Activated CD8-positive, alpha-beta T cell treated with anti-CD3 and anti-CD28 coated beads, Interleukin-2, amount 10 ng/mL, durations not matched to agents 7 days and 5 days (primary cell): ENCODE measurements at regions not wholly inside any gene's neighbourhood (a gene's known extent, or its start where the extent isn't known, plus 50 kb on each side); places are given as distances from the start of the nearest gene placed in this dataset.

Experiments
- ATAC-seq: fragments of 150-1000 bp; cut with Tn5 transposase; one replicate; pipeline ENCODE4 v1.10.0; 2021; ENCODE audit warnings: moderate library complexity
- CTCF ChIA-PET: fragments of 350-600 bp; sonication (Branson Sonifier 250); formaldehyde crosslinking; loops from one replicate; lab custom pipeline; 2021; ENCODE audit warnings: antibody characterized with exemption; lab: Charles Lee
- POLR2A ChIA-PET: fragments of 350-600 bp; sonication (Branson Sonifier 250); formaldehyde crosslinking; loops from one replicate; lab custom pipeline; 2021; ENCODE audit warnings: antibody characterized with exemption; lab: Charles Lee
- DNase-seq: peaks from one replicate; pipeline ENCODE4 v3.0.0-alpha.2; 2020
- H3K27ac Mint-ChIP-seq: one replicate; pipeline ENCODE4 v1.8.0; 2021; ENCODE audit warnings: mild to moderate bottlenecking, mixed read lengths
- H3K27me3 Mint-ChIP-seq: one replicate; pipeline ENCODE4 v1.8.0; 2021; ENCODE audit warnings: low read depth, mixed read lengths
- H3K36me3 Mint-ChIP-seq: one replicate; pipeline ENCODE4 v1.8.0; 2021; ENCODE audit warnings: low read depth, mixed read lengths
- H3K4me1 Mint-ChIP-seq: one replicate; pipeline ENCODE4 v1.8.0; 2021; ENCODE audit warnings: low read depth, mixed read lengths
- H3K4me3 Mint-ChIP-seq: one replicate; pipeline ENCODE4 v1.8.0; 2021; ENCODE audit warnings: mild to moderate bottlenecking, mixed read lengths
- H3K9me3 Mint-ChIP-seq: one replicate; pipeline ENCODE4 v1.8.0; 2022; ENCODE audit warnings: mixed read lengths; ENCODE audit not compliant: insufficient read depth

DNA sequence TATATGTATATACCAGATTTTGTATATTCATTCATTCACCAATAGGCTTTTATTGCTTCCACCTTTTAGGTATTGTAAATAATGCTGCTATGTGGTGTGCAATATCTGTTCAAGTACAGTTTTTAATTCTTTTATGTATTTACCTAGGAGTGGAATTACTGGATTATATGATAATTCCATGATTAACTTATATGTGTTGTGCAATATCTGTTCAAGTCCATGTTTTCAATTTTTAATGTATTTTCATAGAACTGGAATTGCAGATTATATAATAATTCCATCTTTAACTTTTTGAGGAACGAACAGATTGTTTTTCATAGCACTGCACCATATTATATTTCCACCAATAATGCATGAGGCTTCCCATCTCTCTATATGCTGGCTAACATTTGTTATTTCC, 50.6 kb upstream of the L3MBTL4 start:
- Mint-ChIP-seq H3K4me1 (no peaks in the 10 kb centered on the region), H3K27me3 (no peaks in the 10 kb centered on the region), H3K36me3 (no peaks in the 10 kb centered on the region), H3K27ac (no peak overlapping the region), H3K4me3 (no peak overlapping the region), H3K9me3 (peaks cover 11% of the 10 kb centered on the region)
- no peak for DNase-seq
- ChIA-PET CTCF (no interaction called here), POLR2A (no interaction called here)
- no peak for ATAC-seq

- ATAC-seq (no peak), DNase-seq (no peak)
- ChIA-PET POLR2A (no interaction called here), CTCF (no interaction called here)
- peaks cover 3% of the 10 kb centered on the region for H3K9me3 Mint-ChIP-seq
- no peaks in the 10 kb centered on the region for H3K4me1 Mint-ChIP-seq
- no peaks in the 10 kb centered on the region for H3K27me3 Mint-ChIP-seq
- no peak overlapping the region for H3K27ac Mint-ChIP-seq
- no peaks in the 10 kb centered on the region for H3K36me3 Mint-ChIP-seq
- H3K4me3 Mint-ChIP-seq = no peak overlapping the region
These were observed 61.5 kb upstream of the L3MBTL4 start for GRCh38 chr18:6476190-6476589.

GRCh38 chr18:6476880-6477279, 62.2 kb upstream of the L3MBTL4 start:
- Mint-ChIP-seq H3K36me3 (no peaks in the 10 kb centered on the region), H3K4me1 (no peaks in the 10 kb centered on the region), H3K4me3 (no peak overlapping the region), H3K9me3 (peaks cover 3% of the 10 kb centered on the region), H3K27me3 (no peaks in the 10 kb centered on the region), H3K27ac (no peak overlapping the region)
- DNase-seq (no peak), ATAC-seq (no peak)
- POLR2A ChIA-PET = no interaction called here
- CTCF ChIA-PET = no interaction called here

DNA sequence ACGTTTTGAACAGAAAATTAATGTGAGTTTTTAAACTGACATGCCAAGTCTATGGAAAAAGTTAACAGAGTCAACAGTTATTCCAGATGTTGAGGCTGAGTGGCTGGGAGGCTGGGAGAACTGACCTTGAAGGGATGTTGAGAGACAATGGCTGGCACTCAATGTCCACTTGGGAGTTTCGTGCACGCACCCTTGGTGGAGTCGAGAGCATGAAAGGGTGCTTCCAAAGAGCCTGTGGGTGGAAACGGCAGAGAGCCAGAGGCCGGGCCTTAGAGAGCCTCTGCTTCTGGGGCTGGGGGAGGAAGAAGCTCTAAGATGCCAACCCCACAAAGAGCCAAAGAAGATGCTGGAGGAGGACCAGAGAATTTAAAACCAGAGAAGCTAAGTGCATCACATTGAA, 63.4 kb upstream of the L3MBTL4 start:
- POLR2A ChIA-PET = no interaction called here
- ATAC-seq (no peak), DNase-seq (no peak)
- CTCF ChIA-PET = no interaction called here
- Mint-ChIP-seq H3K4me3 (no peak overlapping the region), H3K27me3 (no peaks in the 10 kb centered on the region), H3K4me1 (no peaks in the 10 kb centered on the region), H3K27ac (no peak overlapping the region), H3K9me3 (no peaks in the 10 kb centered on the region), H3K36me3 (no peaks in the 10 kb centered on the region)

DNA sequence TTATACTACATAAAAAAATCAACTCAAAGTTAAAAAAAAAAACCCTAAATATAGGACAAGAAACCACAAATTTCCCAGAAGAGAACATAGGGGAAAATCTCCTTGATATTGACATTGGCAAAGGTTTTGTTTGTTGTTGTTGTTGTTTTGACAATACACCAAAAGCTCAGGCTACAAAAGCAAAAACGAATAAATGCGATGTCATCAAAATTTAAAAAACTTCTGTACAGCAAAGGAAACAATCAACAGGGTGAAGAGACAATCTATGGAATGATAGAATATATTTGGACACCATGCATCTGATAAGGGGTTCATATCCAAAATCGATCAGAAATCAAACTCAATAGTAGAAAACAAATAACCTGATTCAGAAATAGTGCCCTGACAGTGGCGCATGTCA, 65.0 kb upstream of the L3MBTL4 start:
- Mint-ChIP-seq H3K36me3 (no peaks in the 10 kb centered on the region), H3K27me3 (no peaks in the 10 kb centered on the region), H3K27ac (no peak overlapping the region), H3K4me3 (no peak overlapping the region), H3K4me1 (no peaks in the 10 kb centered on the region), H3K9me3 (no peaks in the 10 kb centered on the region)
- DNase-seq (no peak), ATAC-seq (no peak)
- ChIA-PET POLR2A (no interaction called here), CTCF (no interaction called here)

- POLR2A ChIA-PET = no interaction called here
- Mint-ChIP-seq H3K4me1 (no peaks in the 10 kb centered on the region), H3K27ac (no peak overlapping the region), H3K9me3 (no peaks in the 10 kb centered on the region), H3K36me3 (no peaks in the 10 kb centered on the region), H3K27me3 (no peaks in the 10 kb centered on the region), H3K4me3 (no peak overlapping the region)
- CTCF ChIA-PET = no interaction called here
- no peak for ATAC-seq
- DNase-seq = no peak
These were observed 67.7 kb upstream of the L3MBTL4 start for GRCh38 chr18:6482198-6482977.

GRCh38 chr18:6484659-6485058, 69.9 kb upstream of the L3MBTL4 start:
- Mint-ChIP-seq H3K4me1 (no peaks in the 10 kb centered on the region), H3K27ac (no peak overlapping the region), H3K27me3 (no peaks in the 10 kb centered on the region), H3K9me3 (no peaks in the 10 kb centered on the region), H3K4me3 (no peak overlapping the region), H3K36me3 (no peaks in the 10 kb centered on the region)
- ATAC-seq = no peak
- no peak for DNase-seq
- CTCF ChIA-PET = no interaction called here
- POLR2A ChIA-PET = no interaction called here

DNA sequence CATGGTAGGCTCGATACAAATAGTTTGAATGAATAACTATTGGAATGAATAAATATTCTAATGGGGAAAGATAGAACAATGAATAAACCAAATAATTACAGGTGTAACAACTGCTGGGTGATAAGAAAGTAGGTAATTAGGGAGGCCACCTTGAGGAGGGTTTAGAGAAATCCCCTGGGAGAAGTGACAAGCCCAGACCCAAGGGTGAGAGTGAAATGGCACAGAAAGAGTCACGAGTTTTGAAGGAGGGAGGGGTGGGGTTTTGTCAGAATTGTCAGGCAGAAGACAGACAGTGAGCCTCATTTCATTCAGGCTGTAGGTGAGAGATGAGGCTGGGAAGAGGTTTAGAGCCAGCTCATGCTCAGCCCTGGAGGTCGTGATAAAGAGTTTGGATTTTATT, 71.6 kb upstream of the L3MBTL4 start:
- no peak for ATAC-seq
- POLR2A ChIA-PET = no interaction called here
- no peak overlapping the region for H3K4me3 Mint-ChIP-seq
- no peaks in the 10 kb centered on the region for H3K36me3 Mint-ChIP-seq
- no peaks in the 10 kb centered on the region for H3K9me3 Mint-ChIP-seq
- H3K27me3 Mint-ChIP-seq = no peaks in the 10 kb centered on the region
- no peak for DNase-seq
- CTCF ChIA-PET = no interaction called here
- H3K27ac Mint-ChIP-seq = no peak overlapping the region
- no peaks in the 10 kb centered on the region for H3K4me1 Mint-ChIP-seq

DNA sequence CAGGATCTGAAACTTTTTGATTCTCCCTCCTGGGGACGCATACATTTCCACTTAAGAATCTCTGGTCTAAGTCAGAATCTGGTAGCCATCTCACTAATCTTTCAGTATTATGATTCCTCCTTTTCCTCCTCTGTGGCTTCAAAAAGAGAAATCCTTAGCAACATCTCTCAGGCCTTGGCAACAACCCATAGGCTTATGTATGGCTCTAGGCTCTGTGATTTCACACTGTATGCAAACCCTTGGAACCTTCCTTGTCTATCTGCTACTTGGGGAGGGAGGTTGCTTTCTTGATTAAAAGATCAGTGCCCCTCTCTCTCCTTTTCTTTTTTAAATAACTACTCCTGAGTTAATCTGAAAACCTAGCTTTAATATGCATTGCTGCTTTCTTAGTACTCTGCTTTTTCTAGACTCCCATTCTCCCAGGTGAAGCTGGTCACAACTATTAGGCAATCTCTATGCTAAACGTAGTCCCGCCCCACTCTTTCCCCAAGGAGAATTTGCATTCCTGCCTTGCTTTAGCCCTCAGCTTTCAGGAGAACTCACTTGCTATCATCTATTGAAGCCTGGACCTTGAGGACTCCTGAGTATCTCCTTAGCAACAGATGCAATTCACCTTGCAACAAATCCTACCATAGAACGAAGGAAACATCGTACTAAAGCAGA, 72.2 kb upstream of the L3MBTL4 start:
- POLR2A ChIA-PET = no interaction called here

DNA sequence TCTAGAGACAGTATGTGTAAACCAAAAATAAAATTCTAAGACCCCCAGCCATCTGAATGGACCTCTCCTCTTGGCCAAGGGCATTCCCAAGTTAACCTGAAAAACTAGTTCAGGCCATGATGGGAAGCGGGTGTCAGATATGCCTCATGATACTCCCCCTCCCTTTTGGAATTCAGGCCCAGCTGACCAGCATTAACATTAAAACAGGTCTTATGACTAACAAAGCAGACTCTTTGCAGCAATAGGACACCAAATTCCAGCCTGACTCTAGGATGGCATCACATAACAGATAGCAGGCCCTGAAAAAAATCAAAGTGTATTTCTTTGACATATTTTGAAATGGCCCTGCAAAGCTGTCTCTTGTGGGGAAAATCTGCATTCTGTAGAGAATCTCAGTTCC, 73.3 kb upstream of the L3MBTL4 start:
- H3K4me1 Mint-ChIP-seq = no peaks in the 10 kb centered on the region
- no peaks in the 10 kb centered on the region for H3K9me3 Mint-ChIP-seq
- no peak for DNase-seq
- no peak overlapping the region for H3K27ac Mint-ChIP-seq
- H3K27me3 Mint-ChIP-seq = no peaks in the 10 kb centered on the region
- H3K4me3 Mint-ChIP-seq = no peak overlapping the region
- POLR2A ChIA-PET = no interaction called here
- no peak for ATAC-seq
- CTCF ChIA-PET = no interaction called here
- no peaks in the 10 kb centered on the region for H3K36me3 Mint-ChIP-seq

More for the DNA sequence above, 72.2 kb upstream of the L3MBTL4 start:
- Mint-ChIP-seq H3K27me3 (no peaks in the 10 kb centered on the region), H3K9me3 (no peaks in the 10 kb centered on the region), H3K27ac (no peak overlapping the region), H3K4me3 (no peak overlapping the region), H3K36me3 (no peaks in the 10 kb centered on the region), H3K4me1 (no peaks in the 10 kb centered on the region)
- ATAC-seq = no peak
- CTCF ChIA-PET = no interaction called here
- DNase-seq = no peak

GRCh38 chr18:6488956-6489355, 74.2 kb upstream of the L3MBTL4 start:
- Mint-ChIP-seq H3K27ac (no peak overlapping the region), H3K9me3 (no peaks in the 10 kb centered on the region), H3K27me3 (no peaks in the 10 kb centered on the region), H3K4me3 (no peak overlapping the region), H3K36me3 (no peaks in the 10 kb centered on the region), H3K4me1 (no peaks in the 10 kb centered on the region)
- CTCF ChIA-PET = no interaction called here
- no peak for DNase-seq
- POLR2A ChIA-PET = no interaction called here
- ATAC-seq = no peak

DNA sequence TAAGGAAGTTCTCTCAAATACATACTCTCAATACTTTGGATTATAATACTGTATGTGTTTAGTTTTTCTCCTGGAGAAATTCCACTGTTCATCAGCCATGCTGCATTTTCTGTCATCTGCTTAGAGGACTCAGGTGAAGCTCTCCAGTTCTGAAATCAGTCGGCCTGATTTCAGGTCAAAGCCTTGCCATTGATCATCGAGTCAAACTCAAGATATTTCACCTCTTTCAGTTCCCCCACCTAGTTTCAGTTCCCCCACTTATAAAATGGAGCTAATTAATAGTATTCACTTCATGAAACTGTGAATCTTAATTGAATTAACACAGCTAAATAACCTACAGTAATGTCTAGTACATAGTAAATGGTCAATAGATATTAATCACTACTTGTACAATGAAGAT, 75.3 kb upstream of the L3MBTL4 start:
- Mint-ChIP-seq H3K9me3 (no peaks in the 10 kb centered on the region), H3K27ac (no peak overlapping the region), H3K4me3 (no peak overlapping the region), H3K36me3 (no peaks in the 10 kb centered on the region), H3K4me1 (no peaks in the 10 kb centered on the region), H3K27me3 (no peaks in the 10 kb centered on the region)
- DNase-seq = no peak
- ATAC-seq = no peak
- CTCF ChIA-PET = no interaction called here
- POLR2A ChIA-PET = no interaction called here
